ENCODE measurements at regions not wholly inside any gene's neighbourhood (a gene's known extent, or its start where the extent isn't known, plus 50 kb on each side); places are given as distances from the start of the nearest gene placed in this dataset.

- 55 to 75% (median 69%) methylated on average over 2 of the region's 2 CpGs for WGBS, 4 donors
- no peaks in the 10 kb centered on the region for H3K27me3 ChIP-seq
- DNase-seq = no peak
- TF ChIP-seq POLR2A (IDR thresholded peaks at IDR 0.05) = no peak
- TF ChIP-seq CTCF (IDR thresholded peaks at IDR 0.05) = no peak
- H3K36me3 ChIP-seq (replicated peaks in 1 of 2) = no peaks in the 10 kb centered on the region
- H3K27ac ChIP-seq = no peak overlapping the region
- intact Hi-C loops (cut with DNase I) = no loop called here
- no peaks in the 10 kb centered on the region for H3K9me3 ChIP-seq (replicated peaks in 1 of 3)
- H3K4me1 ChIP-seq (replicated peaks in 1 of 2) = no peaks in the 10 kb centered on the region
- H3K4me3 ChIP-seq = no peak overlapping the region
These were observed 169.2 kb downstream of the HGF start for GRCh38 chr7:81600608-81601007.

- 82 to 84% (median 83%) methylated on average over 1 of the region's 1 CpG for WGBS, 4 donors
- TF ChIP-seq POLR2A (IDR thresholded peaks at IDR 0.05) (no peak), CTCF (IDR thresholded peaks at IDR 0.05) (no peak)
- DNase-seq = no peak
- intact Hi-C loops (cut with DNase I) = no loop called here
- no peak overlapping the region for H3K27ac ChIP-seq
- H3K27me3 ChIP-seq = no peaks in the 10 kb centered on the region
- H3K9me3 ChIP-seq (replicated peaks in 1 of 3) = no peaks in the 10 kb centered on the region
- H3K36me3 ChIP-seq (replicated peaks in 1 of 2) = no peaks in the 10 kb centered on the region
- H3K4me1 ChIP-seq (replicated peaks in 1 of 2) = no peaks in the 10 kb centered on the region
- no peak overlapping the region for H3K4me3 ChIP-seq
These were observed 170.9 kb downstream of the HGF start for GRCh38 chr7:81598951-81599350.

- no peak for TF ChIP-seq CTCF (IDR thresholded peaks at IDR 0.05)
- no peak for TF ChIP-seq POLR2A (IDR thresholded peaks at IDR 0.05)
- no peak overlapping the region for H3K27ac ChIP-seq
These were observed 175.1 kb downstream of the HGF start for GRCh38 chr7:81594767-81595166.

GRCh38 chr7:81590131-81590530 is 179.7 kb downstream of the HGF start:
- WGBS, 4 donors = 58 to 76% (median 64%) methylated on average over 5 of the region's 5 CpGs
- intact Hi-C loops (cut with DNase I) = no loop called here
- TF ChIP-seq CTCF (IDR thresholded peaks at IDR 0.05) = no peak
- TF ChIP-seq POLR2A (IDR thresholded peaks at IDR 0.05) = no peak
- DNase-seq = no peak
- H3K27me3 ChIP-seq = no peaks in the 10 kb centered on the region
- H3K4me1 ChIP-seq (replicated peaks in 1 of 2) = no peaks in the 10 kb centered on the region
- peaks cover 0 to 3% (median 0%) of the 10 kb centered on the region in 3 donors for H3K9me3 ChIP-seq (replicated peaks in 1 of 3)
- no peak overlapping the region for H3K27ac ChIP-seq
- no peak overlapping the region for H3K4me3 ChIP-seq
- H3K36me3 ChIP-seq (replicated peaks in 1 of 2) = no peaks in the 10 kb centered on the region

More at GRCh38 chr7:81594767-81595166, 175.1 kb downstream of the HGF start:
- no peak for DNase-seq
- no peak overlapping the region for H3K4me3 ChIP-seq
- no peaks in the 10 kb centered on the region for H3K4me1 ChIP-seq (replicated peaks in 1 of 2)
- 47 to 86% (median 59%) methylated on average over 1 of the region's 1 CpG for WGBS, 4 donors
- H3K9me3 ChIP-seq (replicated peaks in 1 of 3) = no peaks in the 10 kb centered on the region
- intact Hi-C loops (cut with DNase I) = no loop called here
- H3K27me3 ChIP-seq = no peaks in the 10 kb centered on the region
- H3K36me3 ChIP-seq (replicated peaks in 1 of 2) = no peaks in the 10 kb centered on the region

Measured in adrenal gland (tissue), 9 donors.